ENCODE measurements at regions not wholly inside any gene's neighbourhood (a gene's known extent, or its start where the extent isn't known, plus 50 kb on each side); places are given as distances from the start of the nearest gene placed in this dataset.

DNA sequence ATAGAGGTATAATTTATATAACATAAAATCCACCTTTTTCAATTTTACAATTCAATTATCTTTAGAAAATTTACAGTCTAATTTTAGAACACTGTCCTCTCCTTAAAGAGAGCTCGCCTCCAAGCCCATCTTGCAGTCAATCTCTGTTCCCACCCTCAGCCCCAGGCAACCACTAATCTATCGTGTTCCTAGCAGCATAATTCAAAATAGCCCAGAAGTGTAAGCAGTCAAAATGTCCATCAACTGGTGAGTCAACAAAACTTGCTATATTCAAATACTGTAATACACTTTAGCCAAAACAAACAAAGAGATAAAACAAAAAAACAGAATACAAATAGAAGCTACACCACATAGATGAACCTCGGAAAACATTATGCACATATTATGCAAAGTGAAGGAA is 1006.8 kb upstream of the EEF2KMT start:
- no peak for TF ChIP-seq EZH2 (IDR thresholded peaks at IDR 0.05; ENCODE audit: insufficient read depth, poor library complexity, severe bottlenecking)
- TF ChIP-seq EZH2phosphoT487 (IDR thresholded peaks at IDR 0.05; ENCODE audit: insufficient read depth, low read depth), result no peak

All from GM23248 (cell line).